ACC112 (cell line): ENCODE measurements at regions not wholly inside any gene's neighbourhood (a gene's known extent, or its start where the extent isn't known, plus 50 kb on each side); places are given as distances from the start of the nearest gene placed in this dataset.

Experiments
- H2AFZ ChIP-seq: fragments of 200-600 bp; sonication (generic); one replicate; pipeline ENCODE4 v1.6.0; 2017; ENCODE audit warnings: antibody characterized with exemption, low read length; ENCODE audit not compliant: unreplicated experiment
- H3K27ac ChIP-seq: fragments of 200-600 bp; sonication (generic); 2 replicates; pipeline ENCODE4 v1.5.1; 2014; ENCODE audit warnings: low read depth, mild to moderate bottlenecking, antibody characterized with exemption, low read length, moderate library complexity
- H3K27me3 ChIP-seq: fragments of 200-600 bp; sonication (generic); 2 replicates; pipeline ENCODE4 v1.6.1; 2014; ENCODE audit warnings: mild to moderate bottlenecking, antibody characterized with exemption, low read length, moderate library complexity, mixed read lengths; ENCODE audit not compliant: insufficient read depth
- H3K36me3 ChIP-seq: fragments of 200-600 bp; sonication (generic); 2 replicates; pipeline ENCODE4 v1.6.1; 2016; ENCODE audit warnings: mild to moderate bottlenecking, antibody characterized with exemption, low read length, moderate library complexity, mixed read lengths; ENCODE audit not compliant: insufficient read depth
- H3K4me1 ChIP-seq: fragments of 200-600 bp; sonication (generic); one replicate; pipeline ENCODE4 v1.6.1; 2016; ENCODE audit warnings: low read length, mixed read lengths; ENCODE audit not compliant: insufficient read depth, unreplicated experiment, control insufficient read depth
- H3K4me3 ChIP-seq: fragments of 200-600 bp; sonication (generic); 2 replicates; pipeline ENCODE4 v1.5.1; 2014; ENCODE audit warnings: mild to moderate bottlenecking, low read depth, low read length
- H3K79me2 ChIP-seq: fragments of 200-600 bp; sonication (generic); one replicate; pipeline ENCODE4 v1.6.0; 2016; ENCODE audit warnings: low read length; ENCODE audit not compliant: control insufficient read depth, unreplicated experiment, insufficient read depth

DNA sequence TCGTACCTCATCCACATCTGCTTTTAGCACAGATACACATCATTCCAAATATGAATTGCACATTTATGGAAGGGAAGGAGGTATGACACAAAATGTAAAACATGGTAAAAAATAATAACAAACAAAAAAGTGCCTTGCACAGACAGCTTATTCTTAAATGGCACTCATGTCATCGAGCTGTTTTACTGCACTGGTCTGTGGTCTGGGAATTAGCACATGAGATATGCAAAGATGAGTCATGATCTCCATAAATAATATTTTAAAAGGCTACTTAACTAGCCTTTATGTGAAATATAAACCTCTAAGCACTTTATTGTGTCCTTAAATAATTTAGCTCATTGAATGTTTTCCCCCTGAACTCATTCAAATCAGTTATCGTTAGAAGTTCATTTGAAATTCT is 142.2 kb upstream of the ZNF385D start:
- Histone ChIP-seq H3K4me1 (no peaks in the 10 kb centered on the region), H3K36me3 (no peaks in the 10 kb centered on the region), H3K27me3 (no peaks in the 10 kb centered on the region), H3K27ac (no peak overlapping the region), H3K79me2 (no peaks in the 10 kb centered on the region), H3K4me3 (no peak overlapping the region), H2AFZ (no peak overlapping the region)

DNA sequence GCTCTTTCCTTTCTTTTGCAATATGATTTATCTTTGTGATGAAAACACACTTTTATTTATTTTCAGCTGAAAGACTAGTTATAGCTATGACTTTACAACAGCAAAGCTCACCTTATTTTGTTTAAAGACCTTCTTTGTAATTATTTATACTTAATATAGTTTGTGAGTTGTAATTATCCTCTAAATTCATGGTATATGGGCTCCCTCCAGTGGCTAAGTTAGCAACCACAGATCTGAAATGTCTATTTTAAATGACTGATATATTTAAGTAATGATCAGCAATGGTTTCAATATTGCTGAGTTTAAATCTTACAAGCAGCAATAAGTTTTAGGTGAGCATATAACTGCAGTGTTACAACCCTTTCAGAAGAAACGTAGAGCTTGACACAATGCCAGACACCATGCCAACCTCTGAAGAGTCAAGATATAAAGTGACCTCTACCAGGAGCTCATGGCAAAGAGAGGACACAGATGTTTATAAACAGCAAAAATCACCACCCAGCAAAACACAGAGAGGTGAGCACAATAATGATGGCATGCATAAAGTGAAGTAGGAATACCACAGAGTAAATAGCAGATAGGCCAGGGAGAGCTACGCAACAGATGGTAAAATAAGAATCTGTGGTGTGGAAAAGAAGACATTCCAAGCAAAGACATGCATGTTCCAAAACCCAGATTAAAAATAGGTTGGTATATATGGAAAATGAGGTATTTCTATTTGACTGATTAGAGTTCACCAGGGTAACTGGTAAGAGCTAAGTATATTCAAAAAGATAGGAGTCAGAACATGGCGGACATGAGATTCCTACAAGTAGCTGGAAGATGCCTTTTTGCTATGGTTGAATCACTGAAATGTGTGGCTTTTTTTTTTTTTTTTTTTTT is 143.7 kb upstream of the ZNF385D start:
- no peaks in the 10 kb centered on the region for H3K36me3 ChIP-seq
- H3K4me3 ChIP-seq, result no peak overlapping the region
- no peak overlapping the region for H2AFZ ChIP-seq
- no peaks in the 10 kb centered on the region for H3K79me2 ChIP-seq
- no peaks in the 10 kb centered on the region for H3K27me3 ChIP-seq
- H3K27ac ChIP-seq, result no peak overlapping the region
- H3K4me1 ChIP-seq, result no peaks in the 10 kb centered on the region

DNA sequence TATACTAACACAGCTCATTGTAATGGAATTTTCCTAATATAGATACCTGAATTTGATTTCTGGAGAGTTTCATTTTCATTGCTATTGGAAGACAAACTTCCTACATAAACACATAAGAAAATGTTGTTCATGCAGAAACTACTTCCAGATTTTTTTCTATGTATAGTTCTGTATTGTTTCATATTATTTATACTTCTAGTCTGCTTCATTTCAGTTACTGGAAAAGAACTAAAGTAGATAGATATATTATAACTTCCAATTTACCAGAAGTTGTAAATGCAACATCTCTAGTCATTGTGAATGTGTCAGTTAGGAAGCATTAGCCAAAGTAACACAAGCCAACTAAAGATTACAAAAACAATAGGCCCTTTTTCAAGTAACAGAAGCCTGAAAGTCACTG is 147.3 kb upstream of the ZNF385D start:
- H3K36me3 ChIP-seq, result no peaks in the 10 kb centered on the region
- H3K79me2 ChIP-seq, result no peaks in the 10 kb centered on the region
- H3K27me3 ChIP-seq, result no peaks in the 10 kb centered on the region
- no peaks in the 10 kb centered on the region for H3K4me1 ChIP-seq
- H2AFZ ChIP-seq, result no peak overlapping the region
- no peak overlapping the region for H3K4me3 ChIP-seq
- no peak overlapping the region for H3K27ac ChIP-seq

DNA sequence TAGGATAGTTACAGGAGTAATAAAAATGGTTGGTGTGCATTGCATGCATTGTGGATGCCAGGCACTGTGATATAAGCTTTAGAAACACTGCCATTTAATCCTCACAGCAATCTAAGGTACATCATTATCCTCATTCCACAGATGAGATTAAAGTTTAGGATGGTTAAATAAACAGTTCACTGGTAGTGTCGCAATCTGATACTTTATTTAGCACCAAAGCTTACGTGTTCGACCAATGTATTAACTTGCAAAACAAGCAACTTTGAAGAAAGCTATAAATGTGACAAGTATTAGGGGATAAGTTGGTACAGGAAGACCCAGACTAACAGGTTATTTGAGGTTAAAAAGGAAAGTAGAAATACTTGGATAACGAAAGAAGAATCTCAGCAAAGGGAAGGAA is 150.5 kb upstream of the ZNF385D start:
- no peak overlapping the region for H2AFZ ChIP-seq
- no peaks in the 10 kb centered on the region for H3K36me3 ChIP-seq
- no peaks in the 10 kb centered on the region for H3K79me2 ChIP-seq
- no peaks in the 10 kb centered on the region for H3K27me3 ChIP-seq
- H3K4me1 ChIP-seq, result no peaks in the 10 kb centered on the region
- no peak overlapping the region for H3K27ac ChIP-seq
- H3K4me3 ChIP-seq, result no peak overlapping the region

DNA sequence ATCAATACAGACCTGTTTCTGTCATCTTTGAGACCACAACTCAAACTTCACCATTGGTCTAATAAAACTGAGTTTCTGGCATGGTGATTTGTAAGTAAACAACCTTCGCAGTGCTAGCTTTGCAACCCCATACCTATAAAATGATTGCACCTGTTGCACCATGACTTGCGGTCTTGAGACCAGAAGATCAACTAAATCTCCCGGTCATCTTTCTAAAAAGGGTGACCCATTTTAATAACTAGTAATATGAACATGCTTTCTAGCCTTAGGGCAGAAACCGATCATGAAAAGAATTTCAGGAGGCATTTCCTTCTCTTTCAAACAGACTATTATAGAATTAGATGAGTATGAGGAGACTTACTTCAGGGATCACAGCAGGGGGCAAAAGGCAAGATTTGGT is 151.9 kb upstream of the ZNF385D start:
- Histone ChIP-seq H3K27ac (no peak overlapping the region), H2AFZ (no peak overlapping the region), H3K4me3 (no peak overlapping the region), H3K36me3 (no peaks in the 10 kb centered on the region), H3K4me1 (no peaks in the 10 kb centered on the region), H3K27me3 (no peaks in the 10 kb centered on the region), H3K79me2 (no peaks in the 10 kb centered on the region)

DNA sequence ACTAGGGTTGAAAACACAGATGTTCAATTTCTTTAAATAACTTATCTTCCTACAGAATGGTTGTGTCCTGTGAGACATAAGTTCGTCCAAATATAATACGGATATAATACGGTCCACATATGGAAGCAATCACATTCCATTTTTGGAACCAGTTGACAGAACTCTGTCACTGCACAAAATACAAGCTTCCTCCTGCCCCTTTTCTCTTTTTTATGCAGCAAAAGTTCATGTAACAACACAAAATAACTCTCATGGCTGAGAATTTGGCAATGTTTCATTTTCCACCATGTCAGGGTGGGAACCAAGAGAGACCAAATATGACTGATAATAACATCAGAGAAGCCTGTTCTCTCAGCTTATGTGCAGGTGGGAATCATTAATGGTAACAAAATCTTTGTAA is 158.1 kb upstream of the ZNF385D start:
- no peaks in the 10 kb centered on the region for H3K36me3 ChIP-seq
- H3K27me3 ChIP-seq, result no peaks in the 10 kb centered on the region
- no peak overlapping the region for H3K4me3 ChIP-seq
- H3K79me2 ChIP-seq, result no peaks in the 10 kb centered on the region
- H3K27ac ChIP-seq, result no peak overlapping the region
- peaks cover 7% of the 10 kb centered on the region for H3K4me1 ChIP-seq
- no peak overlapping the region for H2AFZ ChIP-seq

DNA sequence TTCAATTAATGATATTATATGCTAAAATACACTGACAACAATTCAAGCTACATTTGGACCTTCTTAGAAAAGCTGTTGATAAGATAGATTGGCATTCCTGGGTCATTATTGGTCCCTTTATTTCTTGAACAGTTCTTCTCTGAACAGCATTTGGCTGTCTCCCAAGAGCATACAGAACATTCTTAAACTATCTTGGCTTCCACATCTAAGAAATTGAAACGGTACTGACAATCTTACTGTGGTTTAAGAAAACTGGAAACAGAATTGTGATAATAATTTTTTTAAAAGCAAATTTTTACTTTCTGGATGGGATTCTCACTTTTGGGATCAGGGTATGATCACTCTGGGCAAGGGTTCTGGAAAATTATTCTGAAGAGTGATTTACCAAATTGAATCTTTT is 161.7 kb upstream of the ZNF385D start:
- Histone ChIP-seq H3K4me3 (no peak overlapping the region), H3K27me3 (no peaks in the 10 kb centered on the region), H3K27ac (no peak overlapping the region), H3K79me2 (no peaks in the 10 kb centered on the region), H2AFZ (no peak overlapping the region), H3K36me3 (no peaks in the 10 kb centered on the region), H3K4me1 (peaks cover 18% of the 10 kb centered on the region)

DNA sequence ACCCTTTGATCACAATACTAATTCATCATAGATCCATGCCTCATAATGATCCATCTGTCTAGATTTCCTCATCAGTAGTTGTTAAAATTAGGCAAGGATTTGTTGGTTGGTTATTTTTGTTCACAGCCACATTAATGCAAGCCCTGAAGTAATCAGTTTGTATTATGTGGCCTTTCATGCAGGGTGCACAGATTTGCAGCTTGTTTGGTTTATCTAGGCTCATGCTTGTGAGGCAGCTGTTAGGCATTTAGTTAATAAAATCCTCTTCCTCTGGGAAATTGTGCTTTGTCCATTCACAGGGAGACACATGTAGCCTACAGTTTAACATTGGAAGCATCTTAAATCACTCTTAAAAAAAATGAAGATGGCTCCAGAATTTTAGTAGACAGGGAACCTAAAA is 162.8 kb upstream of the ZNF385D start:
- Histone ChIP-seq H3K27me3 (no peaks in the 10 kb centered on the region), H3K4me1 (peaks cover 20% of the 10 kb centered on the region), H3K4me3 (no peak overlapping the region), H3K27ac (no peak overlapping the region), H2AFZ (peak overlapping the region; percentile 7), H3K79me2 (no peaks in the 10 kb centered on the region), H3K36me3 (no peaks in the 10 kb centered on the region)

DNA sequence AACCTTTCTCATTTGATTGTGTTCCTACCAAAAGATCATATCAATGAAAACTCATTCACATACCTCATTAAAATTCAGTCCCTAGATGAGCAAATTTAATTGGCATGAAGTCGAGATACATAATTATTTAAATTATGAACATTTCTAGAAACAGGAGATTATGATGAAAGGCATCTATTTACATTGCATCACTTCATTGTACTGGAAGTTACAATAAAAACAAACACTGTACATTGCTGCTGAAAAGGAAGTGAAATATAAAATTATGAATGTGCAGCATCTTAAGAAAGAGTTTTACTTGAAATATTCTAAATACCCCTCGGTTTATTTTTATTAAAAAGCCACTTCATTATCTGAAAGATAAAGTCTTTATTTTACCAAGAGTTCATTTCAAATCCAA is 163.4 kb upstream of the ZNF385D start:
- Histone ChIP-seq H3K27ac (no peak overlapping the region), H3K4me3 (no peak overlapping the region), H3K4me1 (peaks cover 25% of the 10 kb centered on the region), H3K36me3 (no peaks in the 10 kb centered on the region), H2AFZ (no peak overlapping the region), H3K27me3 (no peaks in the 10 kb centered on the region), H3K79me2 (no peaks in the 10 kb centered on the region)

DNA sequence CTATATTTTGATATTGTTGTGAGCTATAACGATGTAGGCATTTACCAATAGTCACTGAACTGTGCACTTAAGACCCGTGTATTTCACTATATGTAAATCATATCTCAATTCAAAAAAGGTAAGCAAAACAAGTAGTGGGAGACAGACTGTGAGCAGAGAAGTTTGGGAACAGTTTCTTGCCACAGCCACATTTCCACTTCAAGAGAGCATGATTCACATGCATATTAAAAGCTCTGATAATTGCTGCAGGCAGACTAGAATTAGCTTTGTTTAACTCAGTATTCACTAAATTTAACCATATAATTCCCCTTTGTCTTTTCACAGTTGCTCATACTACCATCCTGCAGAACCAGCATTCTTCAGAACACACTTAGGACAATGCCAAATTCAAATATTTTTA is 168.4 kb upstream of the ZNF385D start:
- Histone ChIP-seq H2AFZ (no peak overlapping the region), H3K27ac (no peak overlapping the region), H3K79me2 (no peaks in the 10 kb centered on the region), H3K4me1 (peaks cover 22% of the 10 kb centered on the region), H3K36me3 (no peaks in the 10 kb centered on the region), H3K4me3 (no peak overlapping the region), H3K27me3 (no peaks in the 10 kb centered on the region)

DNA sequence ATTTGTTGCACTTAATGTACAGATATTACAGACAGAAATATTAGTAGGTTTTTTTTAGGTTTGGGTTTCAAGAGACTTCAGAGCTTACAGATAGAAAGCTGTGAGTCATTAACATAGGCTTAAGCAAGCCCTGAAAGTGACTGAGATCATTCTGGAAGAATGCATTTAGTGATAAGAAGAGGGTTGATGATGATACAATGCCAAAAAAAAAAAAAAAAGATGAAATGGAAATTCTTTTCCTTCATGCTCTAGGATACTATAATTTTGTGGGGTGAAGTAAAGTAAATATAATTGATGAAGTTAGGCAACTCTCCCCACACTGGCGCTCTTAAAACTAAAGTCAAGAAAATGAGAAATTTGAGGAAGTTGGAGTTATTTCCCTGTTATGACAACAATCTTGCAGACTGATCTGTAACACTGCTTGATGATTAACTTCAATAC is 169.4 kb upstream of the ZNF385D start:
- Histone ChIP-seq H3K4me3 (no peak overlapping the region), H3K36me3 (no peaks in the 10 kb centered on the region), H3K4me1 (peaks cover 14% of the 10 kb centered on the region), H3K79me2 (no peaks in the 10 kb centered on the region), H3K27me3 (no peaks in the 10 kb centered on the region), H2AFZ (no peak overlapping the region), H3K27ac (no peak overlapping the region)
